Neural cell (in vitro differentiated cells): ENCODE measurements at regions not wholly inside any gene's neighbourhood (a gene's known extent, or its start where the extent isn't known, plus 50 kb on each side); places are given as distances from the start of the nearest gene placed in this dataset.

ENCODE experiments used
- H2AFZ ChIP-seq: fragments of 200-600, 300-800 bp; sonication (generic), shearing (Covaris generic); 2 replicates; pipeline ENCODE4 v1.6.0; 2014; ENCODE audit warnings: low read depth, mild to moderate bottlenecking, antibody characterized with exemption, low read length, moderate library complexity
- H3F3A ChIP-seq: fragments of 200-600 bp; shearing (Covaris generic); 2 replicates; pipeline ENCODE4 v1.6.1; 2016; ENCODE audit warnings: mild to moderate bottlenecking, moderate library complexity, mixed read lengths, antibody characterized with exemption, low read length; ENCODE audit not compliant: insufficient read depth, poor library complexity, severe bottlenecking
- H3K27ac ChIP-seq: fragments of 200-600, 300-800 bp; sonication (generic), shearing (Covaris generic); 2 replicates; pipeline ENCODE4 v1.5.1; 2014; ENCODE audit warnings: mild to moderate bottlenecking, low read length, moderate library complexity
- H3K27me3 ChIP-seq: fragments of 300-800, 200-600 bp; sonication (generic), shearing (Covaris generic); 2 replicates; pipeline ENCODE4 v1.6.0; 2014; ENCODE audit warnings: mild to moderate bottlenecking, low read depth, low read length, moderate library complexity; ENCODE audit not compliant: insufficient read depth
- H3K36me3 ChIP-seq: fragments of 300-800, 200-600 bp; sonication (generic), shearing (Covaris generic); 2 replicates; pipeline ENCODE4 v1.5.1; 2014; ENCODE audit warnings: mild to moderate bottlenecking, antibody characterized with exemption, low read length, moderate library complexity; ENCODE audit not compliant: insufficient read depth
- H3K4me2 ChIP-seq: fragments of 300-800, 200-600 bp; sonication (generic), shearing (Covaris generic); 2 replicates; pipeline ENCODE4 v1.6.0; 2014; ENCODE audit warnings: mild to moderate bottlenecking, low read length
- H3K4me3 ChIP-seq: fragments of 300-800, 200-600 bp; sonication (generic), shearing (Covaris generic); 2 replicates; pipeline ENCODE4 v1.5.1; 2014; ENCODE audit warnings: mild to moderate bottlenecking, low read length, moderate library complexity
- H3K79me2 ChIP-seq: fragments of 200-600 bp; shearing (Covaris generic); replicated peaks from 2 replicates; pipeline ENCODE4 v1.6.0; 2014; ENCODE audit warnings: mild to moderate bottlenecking, low read length, moderate library complexity; ENCODE audit not compliant: insufficient read depth
- H3K9ac ChIP-seq: fragments of 300-800, 200-600 bp; sonication (generic), shearing (Covaris generic); 2 replicates; pipeline ENCODE4 v1.6.1; 2016; ENCODE audit warnings: mild to moderate bottlenecking, low read length, mixed read lengths
- H3K9me2 ChIP-seq: fragments of 200-600 bp; shearing (Covaris generic); 2 replicates; pipeline ENCODE4 v1.6.1; 2016; ENCODE audit warnings: mild to moderate bottlenecking, low read length, mixed read lengths; ENCODE audit not compliant: insufficient read depth
- H3K9me3 ChIP-seq: fragments of 200-600, 300-800 bp; sonication (generic), shearing (Covaris generic); 2 replicates; pipeline ENCODE4 v1.6.1; 2016; ENCODE audit warnings: mild to moderate bottlenecking, mixed run types, low read length, moderate library complexity, mixed read lengths
- H4K20me1 ChIP-seq: fragments of 200-600 bp; shearing (Covaris generic); 2 replicates; pipeline ENCODE4 v1.6.1; 2016; ENCODE audit warnings: mild to moderate bottlenecking, mixed run types; ENCODE audit not compliant: insufficient read depth
- CTCF ChIP-seq: fragments of 450-650 bp; IDR thresholded peaks from 2 replicates; pipeline ENCODE4 v1.5.1; 2014; ENCODE audit warnings: antibody characterized with exemption, mild to moderate bottlenecking, moderate library complexity; ENCODE audit not compliant: poor library complexity, severe bottlenecking
- EP300 ChIP-seq: fragments of 450-650 bp; conservative IDR thresholded peaks from 2 replicates; pipeline ENCODE4 v1.6.1; 2014; ENCODE audit warnings: antibody characterized with exemption, mild to moderate bottlenecking, moderate library complexity; ENCODE audit not compliant: poor library complexity, severe bottlenecking
- EZH2 ChIP-seq: fragments of 200-600, 300-800 bp; shearing (Covaris generic), sonication (generic); IDR thresholded peaks from 2 replicates; pipeline ENCODE4 v1.6.1; 2014; ENCODE audit warnings: antibody characterized with exemption, low read length, borderline replicate concordance, mild to moderate bottlenecking; ENCODE audit not compliant: insufficient read depth, poor library complexity, severe bottlenecking
- MXI1 ChIP-seq: fragments of 450-650 bp; conservative IDR thresholded peaks from 2 replicates; pipeline ENCODE4 v1.6.1; 2014; ENCODE audit warnings: antibody characterized with exemption, mild to moderate bottlenecking; ENCODE audit not compliant: poor library complexity, severe bottlenecking
- POLR2AphosphoS5 ChIP-seq: IDR thresholded peaks from 2 replicates; pipeline ENCODE4 v1.6.1; 2012
- RAD21 ChIP-seq: fragments of 450-650 bp; conservative IDR thresholded peaks from 2 replicates; pipeline ENCODE4 v1.6.1; 2014; ENCODE audit warnings: antibody characterized with exemption, mild to moderate bottlenecking, moderate library complexity
- SMC3 ChIP-seq: fragments of 450-650 bp; conservative IDR thresholded peaks from 2 replicates; pipeline ENCODE4 v1.6.1; 2014; ENCODE audit warnings: antibody characterized with exemption, mild to moderate bottlenecking, moderate library complexity; ENCODE audit not compliant: poor library complexity
- TAF1 ChIP-seq: IDR thresholded peaks from 2 replicates; pipeline ENCODE4 v1.6.1; 2012; ENCODE audit warnings: low read depth
- TF ChIP-seq, protein P1 (sequence below): IDR thresholded peaks from 2 replicates; pipeline ENCODE4 v1.6.1; 2012; ENCODE audit warnings: borderline replicate concordance

DNA sequence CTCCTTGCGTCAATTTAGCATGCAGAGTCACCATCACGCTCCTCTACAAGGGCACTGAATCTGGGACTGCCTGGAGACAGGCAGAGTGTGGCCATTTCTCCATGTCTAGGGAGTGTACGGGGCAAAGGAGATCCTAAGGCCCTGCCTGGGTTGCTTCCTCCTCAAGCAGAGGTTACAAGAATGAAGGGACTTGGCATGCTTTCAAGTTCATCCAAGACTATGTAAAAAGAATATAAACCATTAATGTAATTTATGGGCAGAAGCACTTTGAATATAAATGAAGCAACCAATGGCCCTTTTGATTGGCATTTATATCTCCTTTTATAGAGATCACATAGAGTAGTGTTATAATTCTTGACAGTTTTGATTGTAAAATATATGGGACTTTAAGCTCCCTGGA lies 137.5 kb downstream of the BTBD3 start:
- Histone ChIP-seq H3K4me3 (no peak overlapping the region), H3K9me3 (no peaks in the 10 kb centered on the region), H3K9ac (no peak overlapping the region), H3K36me3 (no peaks in the 10 kb centered on the region), H2AFZ (no peak overlapping the region), H3F3A (no peaks in the 10 kb centered on the region), H4K20me1 (no peaks in the 10 kb centered on the region), H3K9me2 (no peaks in the 10 kb centered on the region), H3K4me2 (no peak overlapping the region), H3K27ac (peak overlapping the region; percentile 12), H3K27me3 (no peaks in the 10 kb centered on the region), H3K79me2 (no peaks in the 10 kb centered on the region)
- TF ChIP-seq, protein P1, sequence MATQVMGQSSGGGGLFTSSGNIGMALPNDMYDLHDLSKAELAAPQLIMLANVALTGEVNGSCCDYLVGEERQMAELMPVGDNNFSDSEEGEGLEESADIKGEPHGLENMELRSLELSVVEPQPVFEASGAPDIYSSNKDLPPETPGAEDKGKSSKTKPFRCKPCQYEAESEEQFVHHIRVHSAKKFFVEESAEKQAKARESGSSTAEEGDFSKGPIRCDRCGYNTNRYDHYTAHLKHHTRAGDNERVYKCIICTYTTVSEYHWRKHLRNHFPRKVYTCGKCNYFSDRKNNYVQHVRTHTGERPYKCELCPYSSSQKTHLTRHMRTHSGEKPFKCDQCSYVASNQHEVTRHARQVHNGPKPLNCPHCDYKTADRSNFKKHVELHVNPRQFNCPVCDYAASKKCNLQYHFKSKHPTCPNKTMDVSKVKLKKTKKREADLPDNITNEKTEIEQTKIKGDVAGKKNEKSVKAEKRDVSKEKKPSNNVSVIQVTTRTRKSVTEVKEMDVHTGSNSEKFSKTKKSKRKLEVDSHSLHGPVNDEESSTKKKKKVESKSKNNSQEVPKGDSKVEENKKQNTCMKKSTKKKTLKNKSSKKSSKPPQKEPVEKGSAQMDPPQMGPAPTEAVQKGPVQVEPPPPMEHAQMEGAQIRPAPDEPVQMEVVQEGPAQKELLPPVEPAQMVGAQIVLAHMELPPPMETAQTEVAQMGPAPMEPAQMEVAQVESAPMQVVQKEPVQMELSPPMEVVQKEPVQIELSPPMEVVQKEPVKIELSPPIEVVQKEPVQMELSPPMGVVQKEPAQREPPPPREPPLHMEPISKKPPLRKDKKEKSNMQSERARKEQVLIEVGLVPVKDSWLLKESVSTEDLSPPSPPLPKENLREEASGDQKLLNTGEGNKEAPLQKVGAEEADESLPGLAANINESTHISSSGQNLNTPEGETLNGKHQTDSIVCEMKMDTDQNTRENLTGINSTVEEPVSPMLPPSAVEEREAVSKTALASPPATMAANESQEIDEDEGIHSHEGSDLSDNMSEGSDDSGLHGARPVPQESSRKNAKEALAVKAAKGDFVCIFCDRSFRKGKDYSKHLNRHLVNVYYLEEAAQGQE, result no peak
- TF ChIP-seq SMC3 (no peak), CTCF (no peak), MXI1 (no peak), RAD21 (no peak), TAF1 (no peak), EZH2 (no peak), EP300 (no peak), POLR2AphosphoS5 (no peak)

DNA sequence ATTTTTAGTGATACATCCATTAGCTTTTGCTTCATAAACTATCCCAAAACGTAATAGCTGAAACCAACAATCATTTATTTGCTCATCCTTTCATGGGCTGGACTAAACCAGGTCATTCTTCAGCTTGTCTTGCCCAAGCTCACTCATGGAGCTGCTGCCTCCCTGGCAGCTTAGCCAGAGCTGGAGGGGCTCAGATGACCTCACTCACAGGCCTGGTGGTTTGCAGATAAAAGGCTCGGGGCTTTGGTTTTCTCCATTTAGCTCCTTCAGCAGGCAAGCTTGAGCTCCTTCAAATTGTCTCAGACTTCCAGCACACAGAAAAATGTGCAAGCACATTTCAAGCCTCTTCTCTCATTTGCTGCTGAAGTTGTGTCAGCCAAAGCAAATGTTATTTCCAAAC lies 139.1 kb downstream of the BTBD3 start:
- TF ChIP-seq EP300 (no peak), MXI1 (no peak), CTCF (no peak), TAF1 (no peak), SMC3 (no peak), EZH2 (no peak), POLR2AphosphoS5 (no peak), RAD21 (no peak)
- TF ChIP-seq, protein P1, result no peak
- H2AFZ ChIP-seq, result no peak overlapping the region
- no peaks in the 10 kb centered on the region for H3K36me3 ChIP-seq
- H3K9ac ChIP-seq, result no peak overlapping the region
- H3K27me3 ChIP-seq, result no peaks in the 10 kb centered on the region
- H3K4me3 ChIP-seq, result no peak overlapping the region
- no peak overlapping the region for H3K27ac ChIP-seq
- no peaks in the 10 kb centered on the region for H3F3A ChIP-seq
- no peaks in the 10 kb centered on the region for H3K9me3 ChIP-seq
- no peaks in the 10 kb centered on the region for H4K20me1 ChIP-seq
- no peaks in the 10 kb centered on the region for H3K9me2 ChIP-seq
- no peak overlapping the region for H3K4me2 ChIP-seq
- H3K79me2 ChIP-seq, result no peaks in the 10 kb centered on the region
